ENCODE measurements at regions not wholly inside any gene's neighbourhood (a gene's known extent, or its start where the extent isn't known, plus 50 kb on each side); places are given as distances from the start of the nearest gene placed in this dataset.
"Not testable (repeated sequence)": the region's sequence is repeated elsewhere in the genome, so short reads cannot be mapped to it uniquely, and the experiment has no call there.

GRCh38 chr12:8396225-8397071 is 59.3 kb upstream of the CLEC6A start:
- peak; percentile 70 for DNase-seq

GRCh38 chr12:8397378-8397777 is 58.4 kb upstream of the CLEC6A start:
- DNase-seq = not testable (repeated sequence)

GRCh38 chr12:8399496-8400034 is 56.2 kb upstream of the CLEC6A start:
- DNase-seq = not testable (repeated sequence)

GRCh38 chr12:8403834-8404233 is 51.9 kb upstream of the CLEC6A start:
- not testable (repeated sequence) for DNase-seq

GRCh38 chr12:8404341-8404740 is 51.4 kb upstream of the CLEC6A start:
- DNase-seq = not testable (repeated sequence)
